HG03571 (cell line): ENCODE measurements at regions not wholly inside any gene's neighbourhood (a gene's known extent, or its start where the extent isn't known, plus 50 kb on each side); places are given as distances from the start of the nearest gene placed in this dataset.

ENCODE experiments used
- ATAC-seq: cut with Tn5 transposase; IDR thresholded peaks from one replicate; pipeline ENCODE4 v1.9.1; 2021; ENCODE audit not compliant: unreplicated experiment

GRCh38 chr3:35946854-35947515 lies 307.7 kb downstream of the ARPP21 start:
- ATAC-seq, result no peak

GRCh38 chr3:35950021-35950420 lies 310.7 kb downstream of the ARPP21 start:
- ATAC-seq, result no peak

- ATAC-seq, result no peak
These were observed 315.1 kb downstream of the ARPP21 start for GRCh38 chr3:35954413-35954812.

GRCh38 chr3:35965908-35966307 lies 326.6 kb downstream of the ARPP21 start:
- no peak for ATAC-seq

GRCh38 chr3:35966629-35967464 lies 327.5 kb downstream of the ARPP21 start:
- ATAC-seq, result no peak

- ATAC-seq, result no peak
These were observed 328.8 kb downstream of the ARPP21 start for GRCh38 chr3:35968043-35968622.

- no peak for ATAC-seq
These were observed 330.1 kb downstream of the ARPP21 start for GRCh38 chr3:35969406-35969805.

- no peak for ATAC-seq
These were observed 331.5 kb downstream of the ARPP21 start for GRCh38 chr3:35970793-35971192.

- ATAC-seq, result no peak
These were observed 332.4 kb downstream of the ARPP21 start for GRCh38 chr3:35971686-35972085.

GRCh38 chr3:35974872-35975271 lies 335.5 kb downstream of the ARPP21 start:
- no peak for ATAC-seq

GRCh38 chr3:35986161-35986560 lies 346.8 kb downstream of the ARPP21 start:
- no peak for ATAC-seq

GRCh38 chr3:35987386-35987785 lies 348.1 kb downstream of the ARPP21 start:
- ATAC-seq, result no peak

GRCh38 chr3:35992041-35992440 lies 352.7 kb downstream of the ARPP21 start:
- no peak for ATAC-seq

- no peak for ATAC-seq
These were observed 368.5 kb upstream of the STAC start for GRCh38 chr3:36011791-36012190.

- no peak for ATAC-seq
These were observed 366.9 kb upstream of the STAC start for GRCh38 chr3:36013425-36013824.

- no peak for ATAC-seq
These were observed 355.1 kb upstream of the STAC start for GRCh38 chr3:36025232-36025631.

- no peak for ATAC-seq
These were observed 347.9 kb upstream of the STAC start for GRCh38 chr3:36032180-36033047.

- no peak for ATAC-seq
These were observed 321.8 kb upstream of the STAC start for GRCh38 chr3:36058404-36059030.

GRCh38 chr3:36060950-36061349 lies 319.4 kb upstream of the STAC start:
- no peak for ATAC-seq

- no peak for ATAC-seq
These were observed 316.3 kb upstream of the STAC start for GRCh38 chr3:36063992-36064391.

GRCh38 chr3:36065321-36065720 lies 315.0 kb upstream of the STAC start:
- no peak for ATAC-seq
